ENCODE measurements at regions not wholly inside any gene's neighbourhood (a gene's known extent, or its start where the extent isn't known, plus 50 kb on each side); places are given as distances from the start of the nearest gene placed in this dataset.
A peak's percentile ranks its signal among the peaks of the same experiment; 100 is the strongest.

DNA sequence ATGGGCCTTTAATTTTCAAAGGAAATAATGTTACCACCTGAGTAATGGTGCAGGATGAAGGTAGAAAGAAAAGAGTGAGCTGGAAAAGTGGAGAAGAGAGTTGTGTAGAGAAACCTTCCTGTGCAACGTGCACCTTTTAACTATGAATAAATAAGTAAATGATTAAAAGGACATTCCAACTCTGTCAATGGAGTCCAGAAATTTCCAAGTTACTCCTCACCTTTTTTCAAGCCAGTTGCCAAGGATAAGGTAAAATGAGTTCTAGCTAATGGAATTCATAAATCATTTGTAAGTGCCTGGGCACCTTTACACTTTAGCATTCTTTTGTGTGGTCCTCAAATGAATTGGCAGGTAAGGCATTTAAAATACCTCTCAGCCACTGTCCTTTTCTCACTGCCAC is 549.4 kb upstream of the NRP1 start:
- no peaks in the 10 kb centered on the region for H3K27me3 ChIP-seq (ENCODE audit: control insufficient read depth, insufficient read depth, low read length)
- no peaks in the 10 kb centered on the region for H3K79me2 ChIP-seq (ENCODE audit: control insufficient read depth, insufficient read depth, low read length)
- no peak overlapping the region for H2AFZ ChIP-seq (ENCODE audit: low read length)
- H3K4me1 ChIP-seq (ENCODE audit: control insufficient read depth, extremely low read depth, insufficient read depth, low read length): no peaks in the 10 kb centered on the region
- no peaks in the 10 kb centered on the region for H4K20me1 ChIP-seq (ENCODE audit: control insufficient read depth, extremely low read depth, insufficient read depth, low read length)
- no peak overlapping the region for H3K4me3 ChIP-seq (replicated peaks in 1 of 4; ENCODE audit: control extremely low read depth in 1 of 4, insufficient read depth in 1 of 4, low read depth in 3 of 4, low read length in 4 of 4)
- no peaks in the 10 kb centered on the region for H3K9me3 ChIP-seq (ENCODE audit: control insufficient read depth, insufficient read depth, low read depth, low read length)
- no peak for TF ChIP-seq EZH2 (IDR thresholded peaks at IDR 0.05; ENCODE audit: low read length, missing control alignments)
- TF ChIP-seq, protein P1, sequence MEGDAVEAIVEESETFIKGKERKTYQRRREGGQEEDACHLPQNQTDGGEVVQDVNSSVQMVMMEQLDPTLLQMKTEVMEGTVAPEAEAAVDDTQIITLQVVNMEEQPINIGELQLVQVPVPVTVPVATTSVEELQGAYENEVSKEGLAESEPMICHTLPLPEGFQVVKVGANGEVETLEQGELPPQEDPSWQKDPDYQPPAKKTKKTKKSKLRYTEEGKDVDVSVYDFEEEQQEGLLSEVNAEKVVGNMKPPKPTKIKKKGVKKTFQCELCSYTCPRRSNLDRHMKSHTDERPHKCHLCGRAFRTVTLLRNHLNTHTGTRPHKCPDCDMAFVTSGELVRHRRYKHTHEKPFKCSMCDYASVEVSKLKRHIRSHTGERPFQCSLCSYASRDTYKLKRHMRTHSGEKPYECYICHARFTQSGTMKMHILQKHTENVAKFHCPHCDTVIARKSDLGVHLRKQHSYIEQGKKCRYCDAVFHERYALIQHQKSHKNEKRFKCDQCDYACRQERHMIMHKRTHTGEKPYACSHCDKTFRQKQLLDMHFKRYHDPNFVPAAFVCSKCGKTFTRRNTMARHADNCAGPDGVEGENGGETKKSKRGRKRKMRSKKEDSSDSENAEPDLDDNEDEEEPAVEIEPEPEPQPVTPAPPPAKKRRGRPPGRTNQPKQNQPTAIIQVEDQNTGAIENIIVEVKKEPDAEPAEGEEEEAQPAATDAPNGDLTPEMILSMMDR (conservative IDR thresholded peaks at IDR 0.05 in 1 of 2, IDR thresholded peaks at IDR 0.05 in 1 of 2; ENCODE audit: low read depth in 1 of 2, low read length in 2 of 2): no peak
- H3K27ac ChIP-seq (ENCODE audit: insufficient read depth, low read length): no peak overlapping the region
- no peak overlapping the region for H3K4me2 ChIP-seq (ENCODE audit: extremely low read depth, insufficient read depth, low read length)
- no peak overlapping the region for H3K9ac ChIP-seq (ENCODE audit: insufficient read depth, low read length)
- H3K36me3 ChIP-seq (ENCODE audit: control insufficient read depth, insufficient read depth, low read length): no peaks in the 10 kb centered on the region
- DNase-seq (ENCODE audit: low read depth in 2 of 2): no peak

DNA sequence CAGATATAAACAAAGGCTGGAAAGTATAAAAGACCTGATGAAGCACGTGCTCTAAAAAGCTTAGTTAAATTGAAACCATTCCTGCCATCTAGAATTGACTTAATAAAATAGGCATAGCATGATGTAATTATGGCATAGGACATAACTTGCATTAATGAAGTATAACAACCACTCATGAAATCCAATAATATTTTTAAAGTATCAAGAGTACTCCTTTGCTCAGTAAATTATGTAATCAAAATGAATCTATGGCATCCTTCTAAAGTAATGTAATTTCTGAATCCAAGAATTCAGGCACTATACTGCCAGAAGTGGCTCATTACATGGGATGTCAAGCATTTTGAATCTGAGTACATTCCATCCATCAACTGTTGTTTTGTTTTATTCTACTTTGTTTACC is 548.5 kb upstream of the NRP1 start:
- H3K9ac ChIP-seq (ENCODE audit: insufficient read depth, low read length): no peak overlapping the region
- no peaks in the 10 kb centered on the region for H3K9me3 ChIP-seq (ENCODE audit: control insufficient read depth, insufficient read depth, low read depth, low read length)
- H3K27ac ChIP-seq (ENCODE audit: insufficient read depth, low read length): no peak overlapping the region
- H3K4me1 ChIP-seq (ENCODE audit: control insufficient read depth, extremely low read depth, insufficient read depth, low read length): no peaks in the 10 kb centered on the region
- TF ChIP-seq, protein P1 (conservative IDR thresholded peaks at IDR 0.05 in 1 of 2, IDR thresholded peaks at IDR 0.05 in 1 of 2; ENCODE audit: low read depth in 1 of 2, low read length in 2 of 2): no peak
- TF ChIP-seq EZH2 (IDR thresholded peaks at IDR 0.05; ENCODE audit: low read length, missing control alignments): no peak
- H3K4me3 ChIP-seq (replicated peaks in 1 of 4; ENCODE audit: control extremely low read depth in 1 of 4, insufficient read depth in 1 of 4, low read depth in 3 of 4, low read length in 4 of 4): no peak overlapping the region
- no peak for DNase-seq (ENCODE audit: low read depth in 2 of 2)
- no peaks in the 10 kb centered on the region for H3K36me3 ChIP-seq (ENCODE audit: control insufficient read depth, insufficient read depth, low read length)
- H2AFZ ChIP-seq (ENCODE audit: low read length): no peak overlapping the region
- no peaks in the 10 kb centered on the region for H3K27me3 ChIP-seq (ENCODE audit: control insufficient read depth, insufficient read depth, low read length)
- no peak overlapping the region for H3K4me2 ChIP-seq (ENCODE audit: extremely low read depth, insufficient read depth, low read length)
- no peaks in the 10 kb centered on the region for H4K20me1 ChIP-seq (ENCODE audit: control insufficient read depth, extremely low read depth, insufficient read depth, low read length)
- H3K79me2 ChIP-seq (ENCODE audit: control insufficient read depth, insufficient read depth, low read length): no peaks in the 10 kb centered on the region

DNA sequence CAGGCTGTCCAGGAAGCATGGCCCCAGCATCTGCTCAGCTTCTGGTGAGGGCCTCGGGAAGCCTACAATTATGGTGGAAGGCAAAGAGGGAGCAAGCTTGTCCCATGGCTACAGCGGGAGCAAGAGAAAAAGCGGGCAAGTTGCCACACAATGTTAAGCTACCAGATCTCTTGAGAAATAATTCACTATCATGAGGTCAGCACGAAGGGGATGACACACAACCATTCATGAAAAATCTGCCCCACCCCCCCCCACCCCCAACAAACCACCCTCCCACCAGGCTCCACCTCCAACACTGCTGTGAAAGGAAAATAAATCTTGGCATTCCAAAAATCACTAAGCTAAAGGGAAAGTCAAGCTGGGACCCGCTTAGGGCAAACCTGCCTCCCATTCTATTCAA is 545.8 kb upstream of the NRP1 start:
- no peak overlapping the region for H3K4me2 ChIP-seq (ENCODE audit: extremely low read depth, insufficient read depth, low read length)
- H3K4me1 ChIP-seq (ENCODE audit: control insufficient read depth, extremely low read depth, insufficient read depth, low read length): no peaks in the 10 kb centered on the region
- no peaks in the 10 kb centered on the region for H3K27me3 ChIP-seq (ENCODE audit: control insufficient read depth, insufficient read depth, low read length)
- TF ChIP-seq EZH2 (IDR thresholded peaks at IDR 0.05; ENCODE audit: low read length, missing control alignments): no peak
- TF ChIP-seq, protein P1 (conservative IDR thresholded peaks at IDR 0.05 in 1 of 2, IDR thresholded peaks at IDR 0.05 in 1 of 2; ENCODE audit: low read depth in 1 of 2, low read length in 2 of 2): no peak
- H4K20me1 ChIP-seq (ENCODE audit: control insufficient read depth, extremely low read depth, insufficient read depth, low read length): no peaks in the 10 kb centered on the region
- no peaks in the 10 kb centered on the region for H3K9me3 ChIP-seq (ENCODE audit: control insufficient read depth, insufficient read depth, low read depth, low read length)
- no peak overlapping the region for H2AFZ ChIP-seq (ENCODE audit: low read length)
- no peaks in the 10 kb centered on the region for H3K79me2 ChIP-seq (ENCODE audit: control insufficient read depth, insufficient read depth, low read length)
- no peak overlapping the region for H3K27ac ChIP-seq (ENCODE audit: insufficient read depth, low read length)
- peak in 1 of 2 donors; percentile 33 for DNase-seq (ENCODE audit: low read depth in 2 of 2)
- H3K9ac ChIP-seq (ENCODE audit: insufficient read depth, low read length): no peak overlapping the region
- no peaks in the 10 kb centered on the region for H3K36me3 ChIP-seq (ENCODE audit: control insufficient read depth, insufficient read depth, low read length)
- no peak overlapping the region for H3K4me3 ChIP-seq (replicated peaks in 1 of 4; ENCODE audit: control extremely low read depth in 1 of 4, insufficient read depth in 1 of 4, low read depth in 3 of 4, low read length in 4 of 4)
